ACHN (cell line): ENCODE measurements at regions not wholly inside any gene's neighbourhood (a gene's known extent, or its start where the extent isn't known, plus 50 kb on each side); places are given as distances from the start of the nearest gene placed in this dataset.

Experiments
- DNase-seq: peaks from one replicate; pipeline ENCODE4 v3.0.0-alpha.2; 2015
- in situ Hi-C: cut with HindIII; loops from 2 replicates; pipeline ENCODE4 v1.10.0; 2017; ENCODE audit warnings: low sequenced_read_pairs, low pct_ligation_motif_present, low pct_unique_long_range_greater_than_20kb

GRCh38 chr2:2875296-2875695 lies 502.3 kb downstream of the EIPR1 start:
- in situ Hi-C loops: no loop called here
- no peak for DNase-seq

- DNase-seq: no peak
- in situ Hi-C loops: no loop called here
These were observed 502.8 kb downstream of the EIPR1 start for GRCh38 chr2:2874805-2875204.

GRCh38 chr2:2874341-2874740 lies 503.3 kb downstream of the EIPR1 start:
- no peak for DNase-seq
- in situ Hi-C loops: no loop called here

- in situ Hi-C loops: no loop called here
- no peak for DNase-seq
These were observed 504.2 kb downstream of the EIPR1 start for GRCh38 chr2:2873450-2873811.

GRCh38 chr2:2872713-2873449 lies 504.7 kb downstream of the EIPR1 start:
- DNase-seq: no peak
- in situ Hi-C loops: no loop called here

- in situ Hi-C loops: no loop called here
These were observed 505.4 kb downstream of the EIPR1 start for GRCh38 chr2:2872309-2872617.

GRCh38 chr2:2871480-2872308 lies 505.9 kb downstream of the EIPR1 start:
- in situ Hi-C loops: no loop called here
- DNase-seq: no peak

More at GRCh38 chr2:2872309-2872617, 505.4 kb downstream of the EIPR1 start:
- DNase-seq: no peak

- no peak for DNase-seq
- in situ Hi-C loops: no loop called here
These were observed 507.5 kb downstream of the EIPR1 start for GRCh38 chr2:2870106-2870505.

- in situ Hi-C loops: no loop called here
- no peak for DNase-seq
These were observed 508.1 kb downstream of the EIPR1 start for GRCh38 chr2:2869553-2869952.

GRCh38 chr2:2868085-2868484 lies 509.5 kb downstream of the EIPR1 start:
- no peak for DNase-seq
- in situ Hi-C loops: no loop called here

- DNase-seq: no peak
- in situ Hi-C loops: no loop called here
These were observed 510.1 kb downstream of the EIPR1 start for GRCh38 chr2:2867397-2867979.

GRCh38 chr2:2866459-2866858 lies 511.2 kb downstream of the EIPR1 start:
- no peak for DNase-seq
- in situ Hi-C loops: no loop called here

GRCh38 chr2:2862386-2862785 lies 515.2 kb downstream of the EIPR1 start:
- in situ Hi-C loops: no loop called here
- no peak for DNase-seq

GRCh38 chr2:2861666-2862240 lies 515.9 kb downstream of the EIPR1 start:
- in situ Hi-C loops: no loop called here
- DNase-seq: no peak

- in situ Hi-C loops: no loop called here
- no peak for DNase-seq
These were observed 516.9 kb downstream of the EIPR1 start for GRCh38 chr2:2860589-2861300.

- in situ Hi-C loops: no loop called here
- DNase-seq: no peak
These were observed 517.9 kb downstream of the EIPR1 start for GRCh38 chr2:2859732-2860131.

GRCh38 chr2:2859164-2859563 lies 518.5 kb downstream of the EIPR1 start:
- in situ Hi-C loops: no loop called here
- DNase-seq: no peak

GRCh38 chr2:2856723-2857415 lies 520.7 kb downstream of the EIPR1 start:
- DNase-seq: no peak
- in situ Hi-C loops: no loop called here
